ENCODE measurements at regions not wholly inside any gene's neighbourhood (a gene's known extent, or its start where the extent isn't known, plus 50 kb on each side); places are given as distances from the start of the nearest gene placed in this dataset.
A peak's percentile ranks its signal among the peaks of the same experiment; 100 is the strongest.
"Not testable (repeated sequence)": the region's sequence is repeated elsewhere in the genome, so short reads cannot be mapped to it uniquely, and the experiment has no call there.

- not testable (repeated sequence) for DNase-seq
Observed at GRCh38 chr15:85267158-85267857, 113.1 kb upstream of the AKAP13 start.

- DNase-seq, result no peak
Observed at GRCh38 chr15:85274315-85275050, 105.9 kb upstream of the AKAP13 start.

- DNase-seq, result no peak
Observed at GRCh38 chr15:85276508-85276907, 103.9 kb upstream of the AKAP13 start.

- no peak for DNase-seq
Observed at GRCh38 chr15:85276921-85277320, 103.5 kb upstream of the AKAP13 start.

- DNase-seq, result no peak
Observed at GRCh38 chr15:85277847-85278370, 102.5 kb upstream of the AKAP13 start.

GRCh38 chr15:85280203-85280602 is 100.2 kb upstream of the AKAP13 start:
- peak in 1 of 5 donors; percentile 33 for DNase-seq

- DNase-seq, result no peak
Observed at GRCh38 chr15:85281293-85281882, 99.0 kb upstream of the AKAP13 start.

- DNase-seq, result no peak
Observed at GRCh38 chr15:85282504-85283115, 97.8 kb upstream of the AKAP13 start.

GRCh38 chr15:85283815-85284214 is 96.6 kb upstream of the AKAP13 start:
- DNase-seq, result not testable (repeated sequence)

- no peak for DNase-seq
Observed at GRCh38 chr15:85284497-85284896, 95.9 kb upstream of the AKAP13 start.

- peak in 2 of 5 donors; percentile 9 to 13 for DNase-seq
Observed at GRCh38 chr15:85289677-85290365, 90.6 kb upstream of the AKAP13 start.

GRCh38 chr15:85292583-85292982 is 87.8 kb upstream of the AKAP13 start:
- DNase-seq, result not testable (repeated sequence)

- DNase-seq, result peak; percentile 12 to 79 (median 44)
Observed at GRCh38 chr15:85296615-85297402, 83.6 kb upstream of the AKAP13 start.

GRCh38 chr15:85297537-85297936 is 82.9 kb upstream of the AKAP13 start:
- DNase-seq, result no peak

- DNase-seq, result no peak
Observed at GRCh38 chr15:85298366-85298765, 82.0 kb upstream of the AKAP13 start.

- DNase-seq, result no peak
Observed at GRCh38 chr15:85298941-85299340, 81.5 kb upstream of the AKAP13 start.

- DNase-seq, result no peak
Observed at GRCh38 chr15:85302271-85302670, 78.1 kb upstream of the AKAP13 start.

- DNase-seq, result no peak
Observed at GRCh38 chr15:85305050-85305449, 75.4 kb upstream of the AKAP13 start.

- DNase-seq, result no peak
Observed at GRCh38 chr15:85306946-85307686, 73.3 kb upstream of the AKAP13 start.

GRCh38 chr15:85307687-85308045 is 72.7 kb upstream of the AKAP13 start:
- no peak for DNase-seq

- no peak for DNase-seq
Observed at GRCh38 chr15:85311647-85312046, 68.8 kb upstream of the AKAP13 start.

Data from T-helper 1 cell (primary cell).